ENCODE measurements at regions not wholly inside any gene's neighbourhood (a gene's known extent, or its start where the extent isn't known, plus 50 kb on each side); places are given as distances from the start of the nearest gene placed in this dataset.
A peak's percentile ranks its signal among the peaks of the same experiment; 100 is the strongest.

GRCh38 chr7:27392477-27392876 is 149.9 kb downstream of the EVX1 start:
- peaks cover 7% of the 10 kb centered on the region for H3K27me3 Mint-ChIP-seq (ENCODE audit: low read depth)
- no peak for TF ChIP-seq CTCF (IDR thresholded peaks at IDR 0.05; ENCODE audit: unreplicated experiment in 3 of 3)
- H3K9me3 Mint-ChIP-seq, result peaks cover 13% of the 10 kb centered on the region
- H3K4me1 Mint-ChIP-seq, result peaks cover 12% of the 10 kb centered on the region
- H3K4me3 Mint-ChIP-seq, result no peak overlapping the region
- no peaks in the 10 kb centered on the region for H3K36me3 Mint-ChIP-seq (ENCODE audit: low read depth)
- H3K27ac Mint-ChIP-seq, result no peak overlapping the region

- TF ChIP-seq CTCF (IDR thresholded peaks at IDR 0.05; ENCODE audit: unreplicated experiment in 3 of 3), result no peak
- Mint-ChIP-seq H3K4me3 (no peak overlapping the region), H3K9me3 (peaks cover 13% of the 10 kb centered on the region), H3K27ac (no peak overlapping the region), H3K27me3 (ENCODE audit: low read depth) (peaks cover 7% of the 10 kb centered on the region), H3K4me1 (peaks cover 11% of the 10 kb centered on the region), H3K36me3 (ENCODE audit: low read depth) (no peaks in the 10 kb centered on the region)
Measured at GRCh38 chr7:27394871-27395270, 152.3 kb downstream of the EVX1 start.

- Mint-ChIP-seq H3K4me3 (no peak overlapping the region), H3K27me3 (ENCODE audit: low read depth) (peaks cover 7% of the 10 kb centered on the region), H3K4me1 (peaks cover 14% of the 10 kb centered on the region), H3K36me3 (ENCODE audit: low read depth) (no peaks in the 10 kb centered on the region), H3K9me3 (peaks cover 13% of the 10 kb centered on the region), H3K27ac (no peak overlapping the region)
- TF ChIP-seq CTCF (IDR thresholded peaks at IDR 0.05; ENCODE audit: unreplicated experiment in 3 of 3), result no peak
Measured at GRCh38 chr7:27395626-27396025, 153.0 kb downstream of the EVX1 start.

- no peaks in the 10 kb centered on the region for H3K36me3 Mint-ChIP-seq (ENCODE audit: low read depth)
- peaks cover 15% of the 10 kb centered on the region for H3K9me3 Mint-ChIP-seq
- no peak overlapping the region for H3K4me3 Mint-ChIP-seq
- H3K27ac Mint-ChIP-seq, result no peak overlapping the region
- H3K4me1 Mint-ChIP-seq, result peaks cover 14% of the 10 kb centered on the region
- peaks cover 7% of the 10 kb centered on the region for H3K27me3 Mint-ChIP-seq (ENCODE audit: low read depth)
- TF ChIP-seq CTCF (IDR thresholded peaks at IDR 0.05; ENCODE audit: unreplicated experiment in 3 of 3), result no peak
Measured at GRCh38 chr7:27397503-27397902, 154.9 kb downstream of the EVX1 start.

- H3K27me3 Mint-ChIP-seq (ENCODE audit: low read depth), result peaks cover 7% of the 10 kb centered on the region
- peaks cover 14% of the 10 kb centered on the region for H3K4me1 Mint-ChIP-seq
- H3K27ac Mint-ChIP-seq, result peak overlapping the region in 1 of 3 experiments; percentile 8
- H3K9me3 Mint-ChIP-seq, result peaks cover 7% of the 10 kb centered on the region
- no peak overlapping the region for H3K4me3 Mint-ChIP-seq
- TF ChIP-seq CTCF (IDR thresholded peaks at IDR 0.05; ENCODE audit: unreplicated experiment in 3 of 3), result no peak
- no peaks in the 10 kb centered on the region for H3K36me3 Mint-ChIP-seq (ENCODE audit: low read depth)
Measured at GRCh38 chr7:27398851-27399250, 156.2 kb downstream of the EVX1 start.

- Mint-ChIP-seq H3K9me3 (peaks cover 4% of the 10 kb centered on the region), H3K27me3 (ENCODE audit: low read depth) (peaks cover 3% of the 10 kb centered on the region), H3K4me3 (no peak overlapping the region), H3K36me3 (ENCODE audit: low read depth) (no peaks in the 10 kb centered on the region), H3K27ac (no peak overlapping the region), H3K4me1 (peaks cover 14% of the 10 kb centered on the region)
- no peak for TF ChIP-seq CTCF (IDR thresholded peaks at IDR 0.05; ENCODE audit: unreplicated experiment in 3 of 3)
Measured at GRCh38 chr7:27399791-27400567, 157.4 kb downstream of the EVX1 start.

Data from nephron (organoid).